ENCODE measurements at regions not wholly inside any gene's neighbourhood (a gene's known extent, or its start where the extent isn't known, plus 50 kb on each side); places are given as distances from the start of the nearest gene placed in this dataset.

- TF ChIP-seq CTBP2 (IDR thresholded peaks at IDR 0.05; ENCODE audit: borderline replicate concordance, insufficient read depth, insufficient read length, low read length) (no peak), POLR2AphosphoS5 (IDR thresholded peaks at IDR 0.05; ENCODE audit: low read depth, low read length) (no peak), JUN (IDR thresholded peaks at IDR 0.05; ENCODE audit: low read depth, low read length) (no peak), RNF2 (IDR thresholded peaks at IDR 0.05; ENCODE audit: borderline replicate concordance, low read depth, low read length, missing control alignments, poor library complexity, severe bottlenecking) (no peak), CEBPB (IDR thresholded peaks at IDR 0.05; ENCODE audit: low read depth, low read length) (no peak), ZNF274 (IDR thresholded peaks at IDR 0.05; ENCODE audit: borderline replicate concordance, extremely low read depth, low read length) (no peak), TBP (IDR thresholded peaks at IDR 0.05; ENCODE audit: low read depth, low read length) (no peak), BACH1 (IDR thresholded peaks at IDR 0.05; ENCODE audit: low read length) (no peak)
These were observed 133.2 kb upstream of the EPHA4 start (continued) for GRCh38 chr2:221705185-221705877.

Data from H1 (cell line).